ENCODE measurements at regions not wholly inside any gene's neighbourhood (a gene's known extent, or its start where the extent isn't known, plus 50 kb on each side); places are given as distances from the start of the nearest gene placed in this dataset.
"Not testable (repeated sequence)": the region's sequence is repeated elsewhere in the genome, so short reads cannot be mapped to it uniquely, and the experiment has no call there.

- DNase-seq = no peak
These were observed 436.0 kb upstream of the ADAMTSL1 start for GRCh38 chr9:18037981-18038380.

GRCh38 chr9:18040327-18040726, 433.6 kb upstream of the ADAMTSL1 start:
- no peak for DNase-seq

GRCh38 chr9:18043978-18044377, 430.0 kb upstream of the ADAMTSL1 start:
- DNase-seq = no peak

GRCh38 chr9:18045326-18045725, 428.6 kb upstream of the ADAMTSL1 start:
- no peak for DNase-seq

GRCh38 chr9:18046068-18046467, 427.9 kb upstream of the ADAMTSL1 start:
- no peak for DNase-seq

GRCh38 chr9:18051638-18052037, 422.3 kb upstream of the ADAMTSL1 start:
- no peak for DNase-seq

GRCh38 chr9:18052060-18052459, 421.9 kb upstream of the ADAMTSL1 start:
- DNase-seq = no peak

GRCh38 chr9:18056269-18056992, 417.5 kb upstream of the ADAMTSL1 start:
- no peak for DNase-seq

- no peak for DNase-seq
These were observed 417.0 kb upstream of the ADAMTSL1 start for GRCh38 chr9:18056993-18057369.

- DNase-seq = no peak
These were observed 415.1 kb upstream of the ADAMTSL1 start for GRCh38 chr9:18058564-18059442.

GRCh38 chr9:18059447-18059846, 414.5 kb upstream of the ADAMTSL1 start:
- no peak for DNase-seq

- no peak for DNase-seq
These were observed 413.6 kb upstream of the ADAMTSL1 start for GRCh38 chr9:18060269-18060934.

GRCh38 chr9:18061332-18061731, 412.6 kb upstream of the ADAMTSL1 start:
- DNase-seq = no peak

- DNase-seq = no peak
These were observed 412.1 kb upstream of the ADAMTSL1 start for GRCh38 chr9:18061856-18062255.

- DNase-seq = no peak
These were observed 410.0 kb upstream of the ADAMTSL1 start for GRCh38 chr9:18063856-18064390.

- not testable (repeated sequence) for DNase-seq
These were observed 407.3 kb upstream of the ADAMTSL1 start for GRCh38 chr9:18066608-18067007.

- DNase-seq = no peak
These were observed 406.3 kb upstream of the ADAMTSL1 start for GRCh38 chr9:18067548-18068120.

- no peak for DNase-seq
These were observed 405.1 kb upstream of the ADAMTSL1 start for GRCh38 chr9:18068900-18069299.

- no peak for DNase-seq
These were observed 402.3 kb upstream of the ADAMTSL1 start for GRCh38 chr9:18071651-18072060.

GRCh38 chr9:18073002-18073401, 401.0 kb upstream of the ADAMTSL1 start:
- DNase-seq = no peak

GRCh38 chr9:18074041-18074440, 399.9 kb upstream of the ADAMTSL1 start:
- no peak for DNase-seq

- no peak for DNase-seq
These were observed 398.6 kb upstream of the ADAMTSL1 start for GRCh38 chr9:18075253-18075952.
